NCI-H1092 (cell line): ENCODE measurements at regions not wholly inside any gene's neighbourhood (a gene's known extent, or its start where the extent isn't known, plus 50 kb on each side); places are given as distances from the start of the nearest gene placed in this dataset.
"Not testable (repeated sequence)": the region's sequence is repeated elsewhere in the genome, so short reads cannot be mapped to it uniquely, and the experiment has no call there.

Experiments
- DNase-seq: peaks from one replicate; lab custom pipeline; 2025; lab: John Stamatoyannopoulos, UW

DNA sequence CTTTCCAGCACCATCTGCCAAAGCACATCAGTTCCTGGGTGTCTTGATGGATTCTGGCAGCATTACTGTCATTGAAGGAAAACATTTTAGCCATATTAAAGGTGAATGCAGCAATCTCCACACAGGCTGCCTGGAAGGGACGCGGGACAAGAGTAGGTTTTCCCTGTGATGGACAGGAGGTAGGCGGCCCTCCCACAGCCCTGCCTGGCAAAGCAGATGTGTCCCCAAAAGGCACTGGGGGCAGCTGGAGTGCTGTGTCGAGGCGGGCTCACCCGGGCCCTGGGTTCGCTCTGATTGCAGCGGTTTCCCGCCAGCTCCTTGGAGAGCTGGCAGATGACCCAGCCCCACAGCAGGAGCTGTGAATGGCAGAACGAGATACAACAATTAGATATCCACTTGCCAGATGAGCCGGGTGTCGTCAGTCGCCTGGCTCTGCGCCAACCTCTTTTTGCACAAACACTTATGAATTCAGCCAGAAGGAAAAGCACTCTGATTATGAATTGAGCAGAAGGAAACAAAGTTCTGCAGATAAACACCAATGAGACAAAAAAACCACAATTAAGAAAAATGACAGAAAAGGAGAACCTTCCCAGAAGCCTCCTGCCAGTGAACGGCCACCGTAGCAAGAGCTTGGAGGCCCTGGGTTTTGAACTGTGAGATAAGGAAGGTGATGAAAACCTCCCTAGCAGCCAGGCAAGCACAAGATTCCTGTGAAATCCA, 64.9 kb upstream of the ZNF195 start:
- DNase-seq: not testable (repeated sequence)

DNA sequence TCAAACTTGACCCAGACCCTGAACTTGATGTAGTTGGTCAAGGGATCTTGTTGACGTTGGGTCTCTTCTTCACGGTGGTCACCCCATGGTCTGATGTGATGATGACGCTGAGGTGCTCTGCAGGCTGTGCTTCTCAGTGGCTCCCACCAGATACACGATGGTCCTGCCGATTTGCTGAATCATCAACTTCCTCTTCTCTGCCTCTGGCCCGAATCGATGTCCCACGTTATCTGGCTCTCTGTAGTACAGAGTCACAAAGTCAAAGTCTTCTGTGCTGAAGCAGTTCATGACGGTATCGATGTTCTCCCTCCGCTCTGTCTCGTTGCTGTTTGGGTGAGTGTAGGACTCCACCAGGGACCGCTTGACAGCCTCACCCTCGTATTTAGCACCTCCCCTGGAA, 58.5 kb upstream of the ZNF195 start:
- not testable (repeated sequence) for DNase-seq

DNA sequence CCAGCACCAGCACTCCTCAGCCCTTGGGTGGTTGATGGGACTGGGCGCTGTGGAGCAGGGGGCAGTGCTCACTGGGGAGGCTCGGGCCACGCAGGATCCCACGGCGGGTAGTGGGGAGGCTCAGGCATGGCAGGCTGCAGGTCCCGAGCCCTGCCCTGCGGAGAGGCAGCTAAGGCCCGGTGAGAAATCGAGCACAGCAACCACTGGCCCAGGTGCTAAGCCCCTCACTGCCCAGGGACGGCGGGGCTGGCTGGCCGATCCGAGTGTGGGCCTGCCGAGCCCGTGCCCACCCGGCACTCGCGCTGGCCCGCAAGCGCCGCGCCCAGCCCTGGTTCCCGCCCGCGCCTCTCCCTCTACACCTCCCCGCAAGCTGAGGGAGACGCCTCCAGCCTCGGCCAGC, 56.0 kb upstream of the ZNF195 start:
- no peak for DNase-seq

DNA sequence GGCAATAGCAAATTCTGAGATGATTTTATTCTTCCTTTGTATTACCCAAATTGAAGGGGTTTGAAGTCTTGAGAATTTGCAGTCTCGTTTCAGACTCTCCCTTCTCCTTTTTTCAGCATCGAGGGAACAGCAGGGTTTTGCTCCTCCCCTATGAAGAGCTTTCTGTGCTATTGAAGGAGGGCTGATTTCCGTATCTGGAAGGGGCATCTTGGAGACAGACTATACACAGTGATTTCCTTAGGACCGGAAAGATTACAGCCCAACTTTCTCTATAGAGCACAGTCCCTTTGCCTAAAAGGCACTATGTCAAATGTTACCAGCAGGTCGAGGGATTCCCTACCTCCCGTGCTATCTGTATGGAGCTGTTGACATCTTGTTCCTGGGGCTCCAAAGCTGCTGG, 50.2 kb upstream of the ZNF195 start:
- not testable (repeated sequence) for DNase-seq
